ENCODE measurements at regions not wholly inside any gene's neighbourhood (a gene's known extent, or its start where the extent isn't known, plus 50 kb on each side); places are given as distances from the start of the nearest gene placed in this dataset.

- H3K9ac ChIP-seq (ENCODE audit: extremely low read depth, low read length, poor library complexity, severe bottlenecking), result no peak overlapping the region
Measured at GRCh38 chr2:17373041-17373440, 145.2 kb downstream of the RAD51AP2 start.

GRCh38 chr2:17363846-17364245 lies 154.4 kb downstream of the RAD51AP2 start:
- TF ChIP-seq CTCF (conservative IDR thresholded peaks at IDR 0.05), result no peak
- Histone ChIP-seq H3K4me1 (ENCODE audit: control insufficient read depth, insufficient read depth, low read length) (no peaks in the 10 kb centered on the region), H3K9me3 (ENCODE audit: control insufficient read depth, low read length) (peaks cover 8% of the 10 kb centered on the region), H3K36me3 (ENCODE audit: control insufficient read depth, insufficient read depth, low read length) (no peaks in the 10 kb centered on the region), H3K4me3 (ENCODE audit: low read length) (no peak overlapping the region), H3K27ac (ENCODE audit: low read depth, low read length) (no peak overlapping the region), H3K27me3 (ENCODE audit: control insufficient read depth, insufficient read depth, low read length, poor library complexity, severe bottlenecking) (peaks cover 10% of the 10 kb centered on the region), H3K9ac (ENCODE audit: extremely low read depth, low read length, poor library complexity, severe bottlenecking) (no peak overlapping the region)
- peaks cover 36% of the 10 kb centered on the region for H3K27me3 Mint-ChIP-seq (ENCODE audit: insufficient read depth)
- no peak overlapping the region for H3K27ac Mint-ChIP-seq
- DNase-seq, result no peak
- H3K36me3 Mint-ChIP-seq (ENCODE audit: low read depth), result peaks cover 5% of the 10 kb centered on the region
- no peak overlapping the region for H3K4me3 Mint-ChIP-seq
- H3K9me3 Mint-ChIP-seq, result peaks cover 29% of the 10 kb centered on the region
- peaks cover 2% of the 10 kb centered on the region for H3K4me1 Mint-ChIP-seq

More at GRCh38 chr2:17373041-17373440, 145.2 kb downstream of the RAD51AP2 start:
- TF ChIP-seq CTCF (conservative IDR thresholded peaks at IDR 0.05), result no peak
- H3K27me3 Mint-ChIP-seq (ENCODE audit: insufficient read depth), result peaks cover 52% of the 10 kb centered on the region
- 93 to 94% methylated on average over 3 of the region's 3 CpGs for WGBS, 2 experiments (ENCODE audit: insufficient coverage in 1 of 2, insufficient read length in 1 of 2)
- no peak overlapping the region for H3K4me3 Mint-ChIP-seq
- no peak for DNase-seq
- peaks cover 57% of the 10 kb centered on the region for H3K27me3 ChIP-seq (ENCODE audit: control insufficient read depth, insufficient read depth, low read length, poor library complexity, severe bottlenecking)
- peaks cover 7% of the 10 kb centered on the region for H3K36me3 Mint-ChIP-seq (ENCODE audit: low read depth)
- H3K4me1 Mint-ChIP-seq, result peaks cover 15% of the 10 kb centered on the region
- H3K9me3 ChIP-seq (ENCODE audit: control insufficient read depth, low read length), result no peaks in the 10 kb centered on the region
- no peak overlapping the region for H3K4me3 ChIP-seq (ENCODE audit: low read length)
- no peak overlapping the region for H3K27ac Mint-ChIP-seq
- H3K9me3 Mint-ChIP-seq, result peaks cover 15% of the 10 kb centered on the region
- H3K36me3 ChIP-seq (ENCODE audit: control insufficient read depth, insufficient read depth, low read length), result no peaks in the 10 kb centered on the region
- H3K27ac ChIP-seq (ENCODE audit: low read depth, low read length), result no peak overlapping the region
- H3K4me1 ChIP-seq (ENCODE audit: control insufficient read depth, insufficient read depth, low read length), result no peaks in the 10 kb centered on the region

GRCh38 chr2:17362956-17363355 lies 155.3 kb downstream of the RAD51AP2 start:
- no peak overlapping the region for H3K9ac ChIP-seq (ENCODE audit: extremely low read depth, low read length, poor library complexity, severe bottlenecking)
- peaks cover 30% of the 10 kb centered on the region for H3K27me3 Mint-ChIP-seq (ENCODE audit: insufficient read depth)
- no peaks in the 10 kb centered on the region for H3K36me3 ChIP-seq (ENCODE audit: control insufficient read depth, insufficient read depth, low read length)
- no peak for TF ChIP-seq CTCF (conservative IDR thresholded peaks at IDR 0.05)
- no peak overlapping the region for H3K27ac ChIP-seq (ENCODE audit: low read depth, low read length)
- peaks cover 1% of the 10 kb centered on the region for H3K27me3 ChIP-seq (ENCODE audit: control insufficient read depth, insufficient read depth, low read length, poor library complexity, severe bottlenecking)
- peaks cover 12% of the 10 kb centered on the region for H3K9me3 ChIP-seq (ENCODE audit: control insufficient read depth, low read length)
- WGBS, 2 experiments (ENCODE audit: insufficient coverage in 1 of 2, insufficient read length in 1 of 2), result no CpG with 5 or more reads among the region's 1 CpG
- H3K36me3 Mint-ChIP-seq (ENCODE audit: low read depth), result peaks cover 5% of the 10 kb centered on the region
- H3K4me1 Mint-ChIP-seq, result peaks cover 2% of the 10 kb centered on the region
- no peak overlapping the region for H3K4me3 Mint-ChIP-seq
- H3K4me1 ChIP-seq (ENCODE audit: control insufficient read depth, insufficient read depth, low read length), result no peaks in the 10 kb centered on the region
- peaks cover 29% of the 10 kb centered on the region for H3K9me3 Mint-ChIP-seq
- DNase-seq, result no peak
- H3K4me3 ChIP-seq (ENCODE audit: low read length), result no peak overlapping the region
- H3K27ac Mint-ChIP-seq, result no peak overlapping the region

All from endodermal cell (in vitro differentiated cells).